Thoracic aorta (tissue), 2 donors: ENCODE measurements at regions not wholly inside any gene's neighbourhood (a gene's known extent, or its start where the extent isn't known, plus 50 kb on each side); places are given as distances from the start of the nearest gene placed in this dataset.
"Not testable (repeated sequence)": the region's sequence is repeated elsewhere in the genome, so short reads cannot be mapped to it uniquely, and the experiment has no call there.

Experiments used
- ATAC-seq: fragments of 150-250 bp; one replicate; pipeline ENCODE4 v1.8.0; 2017; ENCODE audit warnings: low read depth; ENCODE audit not compliant: insufficient number of reproducible peaks, low FRiP score
- DNase-seq: peaks from one replicate; pipeline ENCODE4 v3.0.0-alpha.2; 2020; ENCODE audit warnings: low spot score
- H3K27ac ChIP-seq, 2 donors: fragments of 200-600 bp; sonication (generic); 1 replicate in 1 of 2; 2 replicates in 1 of 2; pipeline ENCODE4 v1.5.1; 2016; ENCODE audit warnings: mild to moderate bottlenecking in 2 of 2, moderate library complexity in 2 of 2
- H3K27me3 ChIP-seq: fragments of 200-600 bp; sonication (generic); replicated peaks from 2 replicates; pipeline ENCODE4 v1.6.0; 2016; ENCODE audit warnings: mild to moderate bottlenecking; ENCODE audit not compliant: insufficient read depth
- H3K36me3 ChIP-seq: fragments of 200-600 bp; sonication (generic); one replicate; pipeline ENCODE4 v1.5.1; 2016
- H3K4me1 ChIP-seq, 2 donors: fragments of 200-600 bp; sonication (generic); 1 replicate in 1 of 2; 2 replicates in 1 of 2; pipeline versions ENCODE4 v1.5.1 to v1.6.0; 2016; ENCODE audit warnings: low read depth in 2 of 2, mild to moderate bottlenecking in 1 of 2; ENCODE audit not compliant: control insufficient read depth in 1 of 2
- H3K4me3 ChIP-seq: fragments of 200-600 bp; sonication (generic); 2 replicates; pipeline ENCODE4 v1.5.1; 2016; ENCODE audit warnings: mild to moderate bottlenecking
- H3K9me3 ChIP-seq: fragments of 200-600 bp; sonication (generic); 2 replicates; pipeline ENCODE4 v1.5.1; 2016
- CTCF ChIP-seq: fragments of 200-600 bp; sonication (generic); IDR thresholded peaks from one replicate; pipeline ENCODE4 v1.5.1; 2019; ENCODE audit warnings: antibody characterized with exemption

- no peak for TF ChIP-seq CTCF
- H3K27ac ChIP-seq = peak overlapping the region in 1 of 2 donors; percentile 26
- peaks cover 0 to 12% of the 10 kb centered on the region in 2 donors for H3K4me1 ChIP-seq
- no peaks in the 10 kb centered on the region for H3K9me3 ChIP-seq
- no peaks in the 10 kb centered on the region for H3K27me3 ChIP-seq
- no peak overlapping the region for H3K4me3 ChIP-seq
- ATAC-seq (no peak), DNase-seq (no peak)
- H3K36me3 ChIP-seq = no peaks in the 10 kb centered on the region
These were observed 375.4 kb downstream of the ZNF674 start for GRCh38 chrX:46169808-46170207.

- ATAC-seq = no peak
- TF ChIP-seq CTCF = no peak
- Histone ChIP-seq H3K36me3 (no peaks in the 10 kb centered on the region), H3K4me1 (peaks cover 0 to 17% of the 10 kb centered on the region in 2 donors), H3K9me3 (no peaks in the 10 kb centered on the region), H3K4me3 (no peak overlapping the region), H3K27me3 (no peaks in the 10 kb centered on the region), H3K27ac (peak overlapping the region in 1 of 2 donors; percentile 30)
- peak; percentile 1 for DNase-seq
These were observed 377.0 kb downstream of the ZNF674 start for GRCh38 chrX:46168254-46168653.

GRCh38 chrX:46165866-46166265 lies 379.4 kb downstream of the ZNF674 start:
- ATAC-seq = no peak
- no peaks in the 10 kb centered on the region for H3K27me3 ChIP-seq
- no peaks in the 10 kb centered on the region for H3K36me3 ChIP-seq
- TF ChIP-seq CTCF = no peak
- H3K9me3 ChIP-seq = no peaks in the 10 kb centered on the region
- no peak overlapping the region for H3K4me3 ChIP-seq
- H3K27ac ChIP-seq = peak overlapping the region; percentile 34 to 77
- DNase-seq = no peak
- H3K4me1 ChIP-seq = peaks cover 0 to 17% of the 10 kb centered on the region in 2 donors

- Histone ChIP-seq H3K36me3 (no peaks in the 10 kb centered on the region), H3K27me3 (no peaks in the 10 kb centered on the region), H3K27ac (peak overlapping the region; percentile 34 to 77), H3K4me1 (peaks cover 0 to 17% of the 10 kb centered on the region in 2 donors), H3K4me3 (no peak overlapping the region), H3K9me3 (no peaks in the 10 kb centered on the region)
- TF ChIP-seq CTCF = no peak
- DNase-seq (no peak), ATAC-seq (no peak)
These were observed 379.8 kb downstream of the ZNF674 start for GRCh38 chrX:46165411-46165810.

GRCh38 chrX:46152756-46153155 lies 392.5 kb downstream of the ZNF674 start:
- ATAC-seq = no peak
- H3K4me3 ChIP-seq = no peak overlapping the region
- DNase-seq = no peak
- H3K27me3 ChIP-seq = no peaks in the 10 kb centered on the region
- H3K9me3 ChIP-seq = no peaks in the 10 kb centered on the region
- no peaks in the 10 kb centered on the region for H3K4me1 ChIP-seq
- no peak for TF ChIP-seq CTCF
- no peaks in the 10 kb centered on the region for H3K36me3 ChIP-seq
- no peak overlapping the region for H3K27ac ChIP-seq

GRCh38 chrX:46151332-46151731 lies 393.9 kb downstream of the ZNF674 start:
- not testable (repeated sequence) for DNase-seq, H3K36me3 ChIP-seq, H3K27me3 ChIP-seq, ATAC-seq, H3K27ac ChIP-seq, H3K9me3 ChIP-seq, H3K4me3 ChIP-seq, H3K4me1 ChIP-seq
